ENCODE measurements at regions not wholly inside any gene's neighbourhood (a gene's known extent, or its start where the extent isn't known, plus 50 kb on each side); places are given as distances from the start of the nearest gene placed in this dataset.

DNA sequence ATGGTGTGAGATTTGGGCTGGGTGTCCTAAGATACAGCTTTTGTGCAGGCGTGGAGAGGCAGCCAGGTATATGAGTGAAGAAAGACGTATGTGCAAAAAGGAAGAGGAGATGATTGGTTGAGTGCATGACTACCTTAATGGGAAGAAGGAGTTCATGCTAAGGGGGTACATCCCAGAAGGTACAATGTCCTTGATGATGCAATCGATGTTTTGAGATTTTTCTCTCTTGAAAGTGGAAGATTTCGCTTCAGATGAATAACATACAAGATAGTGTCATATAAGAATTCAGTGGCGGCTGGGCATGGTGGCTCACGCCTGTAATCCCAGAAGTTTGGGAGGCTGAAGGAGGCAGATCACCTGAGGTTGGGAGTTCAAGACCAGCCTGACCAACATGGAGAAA, 357.1 kb downstream of the KLF12 start:
- H3K9me3 Mint-ChIP-seq (ENCODE audit: unreplicated experiment): no peaks in the 10 kb centered on the region
- POLR2A ChIA-PET: no interaction called here
- no peak for DNase-seq (ENCODE audit: unreplicated experiment)
- H3K36me3 Mint-ChIP-seq (ENCODE audit: insufficient read depth, unreplicated experiment): no peaks in the 10 kb centered on the region
- H3K4me3 Mint-ChIP-seq (ENCODE audit: unreplicated experiment): no peak overlapping the region
- BruUV-seq (replicated peaks): no TSS peak
- CTCF ChIA-PET: no interaction called here
- TF ChIP-seq, protein P1, sequence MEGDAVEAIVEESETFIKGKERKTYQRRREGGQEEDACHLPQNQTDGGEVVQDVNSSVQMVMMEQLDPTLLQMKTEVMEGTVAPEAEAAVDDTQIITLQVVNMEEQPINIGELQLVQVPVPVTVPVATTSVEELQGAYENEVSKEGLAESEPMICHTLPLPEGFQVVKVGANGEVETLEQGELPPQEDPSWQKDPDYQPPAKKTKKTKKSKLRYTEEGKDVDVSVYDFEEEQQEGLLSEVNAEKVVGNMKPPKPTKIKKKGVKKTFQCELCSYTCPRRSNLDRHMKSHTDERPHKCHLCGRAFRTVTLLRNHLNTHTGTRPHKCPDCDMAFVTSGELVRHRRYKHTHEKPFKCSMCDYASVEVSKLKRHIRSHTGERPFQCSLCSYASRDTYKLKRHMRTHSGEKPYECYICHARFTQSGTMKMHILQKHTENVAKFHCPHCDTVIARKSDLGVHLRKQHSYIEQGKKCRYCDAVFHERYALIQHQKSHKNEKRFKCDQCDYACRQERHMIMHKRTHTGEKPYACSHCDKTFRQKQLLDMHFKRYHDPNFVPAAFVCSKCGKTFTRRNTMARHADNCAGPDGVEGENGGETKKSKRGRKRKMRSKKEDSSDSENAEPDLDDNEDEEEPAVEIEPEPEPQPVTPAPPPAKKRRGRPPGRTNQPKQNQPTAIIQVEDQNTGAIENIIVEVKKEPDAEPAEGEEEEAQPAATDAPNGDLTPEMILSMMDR (IDR thresholded peaks at IDR 0.05; ENCODE audit: unreplicated experiment): no peak
- no peak overlapping the region for H3K27ac Mint-ChIP-seq (ENCODE audit: low read depth, unreplicated experiment)
- H3K4me1 Mint-ChIP-seq (ENCODE audit: insufficient read depth, unreplicated experiment): no peaks in the 10 kb centered on the region
- no peaks in the 10 kb centered on the region for H3K27me3 Mint-ChIP-seq (ENCODE audit: insufficient read depth, unreplicated experiment)
- intact Hi-C loops (cut with micrococcal nuclease): no loop called here

DNA sequence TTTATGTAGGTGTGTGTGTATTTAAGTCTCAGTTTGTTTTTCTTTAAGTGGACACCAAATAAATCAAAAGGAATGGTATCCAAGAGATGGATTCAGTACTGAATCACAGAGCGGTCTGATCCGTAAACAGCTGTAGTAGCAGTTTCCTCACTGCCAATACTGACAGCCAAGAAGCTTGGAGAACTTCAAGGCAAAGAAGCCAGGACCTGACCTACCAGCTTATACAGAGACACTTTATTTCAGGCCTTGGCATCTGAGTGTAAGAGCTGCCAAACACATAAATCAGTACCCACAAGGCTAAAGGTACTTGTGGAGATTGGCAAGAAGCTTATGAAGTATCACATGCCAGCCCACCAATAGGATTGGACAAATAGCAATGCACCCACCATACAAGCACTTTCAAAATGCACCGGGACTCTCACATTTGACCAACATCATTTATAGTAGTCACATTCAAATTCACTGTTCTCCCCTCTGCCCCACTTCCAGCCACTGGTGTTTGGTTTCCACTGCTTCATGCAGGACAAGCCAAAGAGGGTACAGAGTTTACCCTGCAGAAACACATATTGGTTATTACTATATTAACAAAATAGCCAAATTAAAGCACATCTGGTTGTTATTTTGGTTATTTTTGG, 357.9 kb downstream of the KLF12 start:
- BruUV-seq (replicated peaks): no TSS peak
- POLR2A ChIA-PET: no interaction called here
- H3K27ac Mint-ChIP-seq (ENCODE audit: low read depth, unreplicated experiment): no peak overlapping the region
- TF ChIP-seq, protein P1 (IDR thresholded peaks at IDR 0.05; ENCODE audit: unreplicated experiment): no peak
- H3K36me3 Mint-ChIP-seq (ENCODE audit: insufficient read depth, unreplicated experiment): no peaks in the 10 kb centered on the region
- H3K27me3 Mint-ChIP-seq (ENCODE audit: insufficient read depth, unreplicated experiment): no peaks in the 10 kb centered on the region
- intact Hi-C loops (cut with micrococcal nuclease): no loop called here
- H3K9me3 Mint-ChIP-seq (ENCODE audit: unreplicated experiment): no peaks in the 10 kb centered on the region
- no peak for DNase-seq (ENCODE audit: unreplicated experiment)
- CTCF ChIA-PET: interaction anchor here (0.5 kb wide), 1 partner anchor 65 kb away, joined by 3 read pairs; no protein-coding TSS in a partner anchor
- H3K4me1 Mint-ChIP-seq (ENCODE audit: insufficient read depth, unreplicated experiment): no peaks in the 10 kb centered on the region
- H3K4me3 Mint-ChIP-seq (ENCODE audit: unreplicated experiment): no peak overlapping the region

DNA sequence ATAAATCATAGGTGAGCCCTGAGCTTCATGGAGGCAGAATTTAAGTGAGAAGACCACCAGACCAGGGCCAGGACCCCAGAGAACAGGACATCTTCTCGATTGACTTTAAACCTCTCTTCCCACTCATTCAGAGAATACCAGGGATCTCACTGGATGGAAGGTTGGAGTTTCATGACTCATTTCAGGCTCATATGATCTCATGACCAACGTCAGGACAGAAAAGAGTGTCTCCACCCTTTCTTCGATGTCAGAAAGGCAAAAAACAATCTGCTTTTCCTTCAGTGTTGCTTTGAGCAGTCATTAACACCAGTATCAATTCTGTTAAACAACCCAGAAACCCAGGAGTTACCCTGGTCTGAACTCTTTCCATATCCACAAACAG, 361.0 kb downstream of the KLF12 start:
- Mint-ChIP-seq H3K27ac (ENCODE audit: low read depth, unreplicated experiment) (no peak overlapping the region), H3K4me1 (ENCODE audit: insufficient read depth, unreplicated experiment) (no peaks in the 10 kb centered on the region), H3K9me3 (ENCODE audit: unreplicated experiment) (no peaks in the 10 kb centered on the region), H3K36me3 (ENCODE audit: insufficient read depth, unreplicated experiment) (no peaks in the 10 kb centered on the region), H3K4me3 (ENCODE audit: unreplicated experiment) (no peak overlapping the region), H3K27me3 (ENCODE audit: insufficient read depth, unreplicated experiment) (no peaks in the 10 kb centered on the region)
- DNase-seq (ENCODE audit: unreplicated experiment): no peak
- TF ChIP-seq, protein P1 (IDR thresholded peaks at IDR 0.05; ENCODE audit: unreplicated experiment): no peak
- intact Hi-C loops (cut with micrococcal nuclease): no loop called here
- POLR2A ChIA-PET: no interaction called here
- BruUV-seq (replicated peaks): no TSS peak
- CTCF ChIA-PET: interaction anchor here (0.6 to 1.0 kb wide), 2 partner anchors 18 to 1308 kb away, joined by 3 read pairs; no protein-coding TSS in a partner anchor

DNA sequence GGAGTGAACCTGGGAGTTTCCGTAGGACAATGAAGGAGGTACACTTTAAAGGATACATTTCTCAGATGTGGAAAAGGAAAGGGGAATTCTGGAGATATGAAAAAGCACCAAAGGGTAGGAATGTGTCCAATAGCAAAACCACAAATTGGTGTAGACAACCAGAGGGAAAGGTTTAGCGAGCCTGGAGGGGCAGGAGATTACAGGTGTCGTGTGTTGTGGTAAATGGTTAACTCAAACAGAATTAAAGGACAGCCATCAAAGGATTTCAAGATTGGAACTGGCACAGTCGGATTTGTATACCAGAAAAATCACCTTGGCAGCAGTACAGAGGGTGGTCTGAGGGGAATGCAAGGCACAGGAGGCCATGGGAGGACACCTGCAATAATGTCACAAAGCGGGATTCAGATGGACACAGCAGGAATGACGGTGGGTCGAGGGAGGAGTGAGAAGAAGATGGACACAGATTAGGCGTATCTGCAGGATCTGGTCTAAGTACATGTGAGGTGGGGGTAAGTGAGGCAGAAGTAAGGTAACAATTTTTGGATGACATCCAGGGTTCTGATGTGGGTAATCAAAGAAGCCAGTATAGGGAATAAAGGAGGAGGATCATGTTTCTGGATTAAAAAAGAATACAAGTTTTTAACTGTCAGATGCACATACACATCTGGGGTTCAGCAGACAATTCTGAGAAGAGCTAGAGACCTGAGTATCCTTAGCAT, 361.6 kb downstream of the KLF12 start:
- POLR2A ChIA-PET: no interaction called here
- H3K4me1 Mint-ChIP-seq (ENCODE audit: insufficient read depth, unreplicated experiment): no peaks in the 10 kb centered on the region
- no peak overlapping the region for H3K27ac Mint-ChIP-seq (ENCODE audit: low read depth, unreplicated experiment)
- no TSS peak for BruUV-seq (replicated peaks)
- H3K9me3 Mint-ChIP-seq (ENCODE audit: unreplicated experiment): no peaks in the 10 kb centered on the region
- no peaks in the 10 kb centered on the region for H3K27me3 Mint-ChIP-seq (ENCODE audit: insufficient read depth, unreplicated experiment)
- intact Hi-C loops (cut with micrococcal nuclease): no loop called here
- TF ChIP-seq, protein P1 (IDR thresholded peaks at IDR 0.05; ENCODE audit: unreplicated experiment): no peak
- no peak for DNase-seq (ENCODE audit: unreplicated experiment)
- no peaks in the 10 kb centered on the region for H3K36me3 Mint-ChIP-seq (ENCODE audit: insufficient read depth, unreplicated experiment)
- CTCF ChIA-PET: interaction anchor here (0.6 to 0.8 kb wide), 2 partner anchors 18 to 1309 kb away, joined by 3 to 4 read pairs; no protein-coding TSS in a partner anchor
- no peak overlapping the region for H3K4me3 Mint-ChIP-seq (ENCODE audit: unreplicated experiment)
